Upper lobe of left lung (tissue), 6 donors: ENCODE measurements at regions not wholly inside any gene's neighbourhood (a gene's known extent, or its start where the extent isn't known, plus 50 kb on each side); places are given as distances from the start of the nearest gene placed in this dataset.
"Not testable (repeated sequence)": the region's sequence is repeated elsewhere in the genome, so short reads cannot be mapped to it uniquely, and the experiment has no call there.

ENCODE experiments used
- ATAC-seq, 2 donors: fragments of 200-7000 bp; cut with Tn5 transposase; one replicate each; pipeline ENCODE4 v1.9.1; 2022; ENCODE audit warnings: mild to moderate bottlenecking in 2 of 2, moderate library complexity in 2 of 2; ENCODE audit not compliant: low FRiP score in 2 of 2
- DNase-seq, 2 donors: peaks; one replicate each; pipeline ENCODE4 v3.0.0-alpha.2; 2019 to 2020
- H3K27ac ChIP-seq, 4 donors: fragments of 200-600 bp; sonication (generic); one replicate each; pipeline ENCODE4 v1.5.1; 2016 to 2019
- H3K27me3 ChIP-seq, 4 donors: fragments of 200-600 bp; sonication (generic); one replicate each; pipeline ENCODE4 v1.5.1; 2017 to 2019
- H3K36me3 ChIP-seq, 4 donors: fragments of 200-600 bp; sonication (generic); one replicate each; pipeline ENCODE4 v1.5.1; 2016 to 2019
- H3K4me1 ChIP-seq, 4 donors: fragments of 200-600 bp; sonication (generic); one replicate each; pipeline ENCODE4 v1.5.1; 2018 to 2019
- H3K4me3 ChIP-seq, 4 donors: fragments of 200-600 bp; sonication (generic); one replicate each; pipeline ENCODE4 v1.5.1; 2017 to 2019; ENCODE audit warnings: mild to moderate bottlenecking in 2 of 4, moderate library complexity in 1 of 4
- H3K9me3 ChIP-seq, 4 donors: fragments of 200-600 bp; sonication (generic); one replicate each; pipeline ENCODE4 v1.5.1; 2018 to 2019
- EP300 ChIP-seq, 4 donors: sonication (generic); formaldehyde crosslinking; IDR thresholded peaks; one replicate each; pipeline ENCODE4 v1.5.1; 2017; ENCODE audit warnings: antibody characterized with exemption in 4 of 4, control low read depth in 2 of 4
- POLR2A ChIP-seq, 4 donors: fragments of 450-650 bp; IDR thresholded peaks; one replicate each; pipeline ENCODE4 v1.5.1; 2016 to 2017; ENCODE audit warnings: antibody characterized with exemption in 4 of 4, mild to moderate bottlenecking in 2 of 4
- POLR2AphosphoS5 ChIP-seq, 2 donors: sonication (generic); formaldehyde crosslinking; IDR thresholded peaks; one replicate each; pipeline ENCODE4 v1.5.1; 2017; ENCODE audit warnings: antibody characterized with exemption in 2 of 2
- WGBS, 2 donors: methylation state at CpG; one replicate each; pipeline ENCODE4 v1.1.5; 2017 to 2018; 5-methylcytosine and 5-hydroxymethylcytosine counted together
- TF ChIP-seq, protein P1 (sequence below), 6 experiments: fragments of 450-650 bp in 4 of 6; fragments of 200-600 bp in 2 of 6; sonication (generic) in 2 of 6; IDR thresholded peaks; one replicate each; pipeline ENCODE4 v1.5.1; 2016 to 2019; ENCODE audit warnings: antibody characterized with exemption in 6 of 6
- donor health status: DM: no; HTN: no; CAD: no; lungs with moderate emphysema.
- donor health status: DM: no; HTN: yes; CAD: no; lungs with severe emphysema.

DNA sequence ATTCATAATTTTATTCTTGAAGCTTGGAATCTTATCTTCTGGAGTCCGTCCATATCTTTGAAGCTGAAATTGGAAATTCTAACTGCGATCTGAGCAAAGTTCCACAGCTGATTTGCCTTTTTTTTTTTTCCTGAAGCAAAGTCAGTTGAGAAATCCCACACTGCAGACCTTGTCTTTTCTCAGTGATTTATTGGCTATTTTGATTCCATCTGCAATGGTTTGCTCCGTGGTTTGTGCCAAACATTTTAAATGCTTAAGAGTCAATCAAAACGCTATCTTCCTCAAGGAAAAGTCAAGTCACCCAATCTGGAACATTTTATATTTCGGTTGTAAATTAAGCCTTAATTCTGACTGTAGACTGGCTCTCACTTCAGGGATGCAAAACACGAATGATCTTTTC lies 88.2 kb upstream of the GRIK1 start:
- Histone ChIP-seq H3K27me3 (no peaks in the 10 kb centered on the region), H3K27ac (no peak overlapping the region), H3K4me1 (no peaks in the 10 kb centered on the region), H3K9me3 (no peaks in the 10 kb centered on the region), H3K36me3 (no peaks in the 10 kb centered on the region), H3K4me3 (no peak overlapping the region)
- ATAC-seq, result no peak
- DNase-seq, result no peak
- TF ChIP-seq POLR2A (IDR thresholded peaks at IDR 0.05), result no peak
- TF ChIP-seq, protein P1, sequence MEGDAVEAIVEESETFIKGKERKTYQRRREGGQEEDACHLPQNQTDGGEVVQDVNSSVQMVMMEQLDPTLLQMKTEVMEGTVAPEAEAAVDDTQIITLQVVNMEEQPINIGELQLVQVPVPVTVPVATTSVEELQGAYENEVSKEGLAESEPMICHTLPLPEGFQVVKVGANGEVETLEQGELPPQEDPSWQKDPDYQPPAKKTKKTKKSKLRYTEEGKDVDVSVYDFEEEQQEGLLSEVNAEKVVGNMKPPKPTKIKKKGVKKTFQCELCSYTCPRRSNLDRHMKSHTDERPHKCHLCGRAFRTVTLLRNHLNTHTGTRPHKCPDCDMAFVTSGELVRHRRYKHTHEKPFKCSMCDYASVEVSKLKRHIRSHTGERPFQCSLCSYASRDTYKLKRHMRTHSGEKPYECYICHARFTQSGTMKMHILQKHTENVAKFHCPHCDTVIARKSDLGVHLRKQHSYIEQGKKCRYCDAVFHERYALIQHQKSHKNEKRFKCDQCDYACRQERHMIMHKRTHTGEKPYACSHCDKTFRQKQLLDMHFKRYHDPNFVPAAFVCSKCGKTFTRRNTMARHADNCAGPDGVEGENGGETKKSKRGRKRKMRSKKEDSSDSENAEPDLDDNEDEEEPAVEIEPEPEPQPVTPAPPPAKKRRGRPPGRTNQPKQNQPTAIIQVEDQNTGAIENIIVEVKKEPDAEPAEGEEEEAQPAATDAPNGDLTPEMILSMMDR (IDR thresholded peaks at IDR 0.05), result no peak
- TF ChIP-seq POLR2AphosphoS5 (IDR thresholded peaks at IDR 0.05), result no peak
- TF ChIP-seq EP300 (IDR thresholded peaks at IDR 0.05), result no peak
- 64 to 72% methylated on average over 6 of the region's 6 CpGs for WGBS, 2 donors

DNA sequence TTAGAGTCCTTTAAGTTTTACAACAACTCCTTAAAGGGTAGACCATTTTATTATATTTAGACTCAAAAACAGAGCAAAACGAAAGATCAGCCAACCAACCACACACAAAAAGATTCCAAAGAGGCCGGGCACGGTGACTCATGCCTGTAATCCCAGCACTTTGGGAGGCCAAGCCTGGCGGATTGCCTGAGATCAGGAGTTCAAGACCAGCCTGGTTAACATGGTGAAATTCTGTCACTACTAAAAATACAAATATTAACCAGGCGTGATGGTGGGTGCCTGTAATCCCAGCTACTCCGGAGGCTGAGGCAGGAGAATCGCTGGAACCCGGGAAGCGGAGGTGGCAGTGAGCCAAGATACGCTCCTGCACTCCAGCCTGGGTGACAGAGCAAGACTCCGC lies 83.3 kb upstream of the GRIK1 start:
- ATAC-seq, H3K27ac ChIP-seq, H3K9me3 ChIP-seq, DNase-seq, H3K4me3 ChIP-seq, H3K4me1 ChIP-seq, H3K36me3 ChIP-seq, H3K27me3 ChIP-seq: not testable (repeated sequence)
- WGBS, 2 donors, result 77 to 88% methylated on average over 11 of the region's 11 CpGs

DNA sequence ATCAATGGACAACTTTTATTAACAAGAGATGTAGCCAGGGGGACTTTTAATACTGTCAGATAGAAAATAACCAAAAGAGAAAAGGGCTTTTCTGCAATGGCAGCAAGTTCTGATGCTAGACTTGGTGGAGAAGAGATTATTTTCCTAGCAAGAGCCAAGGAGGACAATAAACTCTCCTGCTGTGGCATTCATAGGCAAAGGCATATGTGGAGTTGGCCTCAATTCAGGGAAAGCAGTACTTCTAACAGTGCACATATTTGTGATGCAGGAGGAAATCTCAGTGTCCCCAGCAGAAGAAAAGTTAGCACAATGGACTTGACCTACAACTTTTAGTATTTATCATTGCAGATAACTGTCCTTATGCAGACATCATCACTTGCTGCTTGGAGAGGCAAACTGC lies 75.1 kb upstream of the GRIK1 start:
- DNase-seq, result no peak

DNA sequence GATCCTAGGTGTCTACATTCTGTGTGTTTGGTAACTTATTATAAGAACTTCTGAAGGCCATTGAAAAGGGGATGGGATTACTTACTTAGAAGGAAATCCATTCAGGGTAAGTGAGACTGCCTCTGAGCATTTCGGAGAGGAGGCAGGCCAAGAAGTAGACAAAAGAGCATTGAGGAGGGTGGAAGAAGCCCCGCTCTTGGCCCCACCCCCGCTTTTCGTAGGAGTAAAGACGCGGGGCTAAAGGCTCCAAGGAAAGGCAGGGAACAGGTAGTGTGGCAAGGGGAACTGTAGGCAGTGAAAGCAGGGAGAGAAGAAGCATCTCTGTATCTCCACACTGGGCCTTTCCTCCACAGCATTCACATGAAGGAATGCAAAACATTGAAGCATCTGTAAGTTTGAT lies 51.8 kb upstream of the GRIK1 start:
- Histone ChIP-seq H3K27ac (no peak overlapping the region), H3K27me3 (no peaks in the 10 kb centered on the region), H3K4me3 (no peak overlapping the region), H3K4me1 (no peaks in the 10 kb centered on the region), H3K36me3 (no peaks in the 10 kb centered on the region), H3K9me3 (no peaks in the 10 kb centered on the region)
- ATAC-seq, result no peak
- DNase-seq, result no peak
- 64% methylated on average over 6 of the region's 6 CpGs for WGBS, 2 donors
- no peak for TF ChIP-seq EP300 (IDR thresholded peaks at IDR 0.05)
- TF ChIP-seq POLR2AphosphoS5 (IDR thresholded peaks at IDR 0.05), result no peak
- TF ChIP-seq POLR2A (IDR thresholded peaks at IDR 0.05), result no peak
- TF ChIP-seq, protein P1 (IDR thresholded peaks at IDR 0.05), result no peak

More for the DNA sequence above, 75.1 kb upstream of the GRIK1 start:
- Histone ChIP-seq H3K27ac (no peak overlapping the region), H3K4me1 (no peaks in the 10 kb centered on the region), H3K36me3 (no peaks in the 10 kb centered on the region), H3K27me3 (no peaks in the 10 kb centered on the region), H3K4me3 (no peak overlapping the region), H3K9me3 (peaks cover 0 to 3% (median 0%) of the 10 kb centered on the region in 4 donors)
- ATAC-seq, result no peak
- TF ChIP-seq EP300 (IDR thresholded peaks at IDR 0.05), result no peak
- TF ChIP-seq POLR2A (IDR thresholded peaks at IDR 0.05), result no peak

DNA sequence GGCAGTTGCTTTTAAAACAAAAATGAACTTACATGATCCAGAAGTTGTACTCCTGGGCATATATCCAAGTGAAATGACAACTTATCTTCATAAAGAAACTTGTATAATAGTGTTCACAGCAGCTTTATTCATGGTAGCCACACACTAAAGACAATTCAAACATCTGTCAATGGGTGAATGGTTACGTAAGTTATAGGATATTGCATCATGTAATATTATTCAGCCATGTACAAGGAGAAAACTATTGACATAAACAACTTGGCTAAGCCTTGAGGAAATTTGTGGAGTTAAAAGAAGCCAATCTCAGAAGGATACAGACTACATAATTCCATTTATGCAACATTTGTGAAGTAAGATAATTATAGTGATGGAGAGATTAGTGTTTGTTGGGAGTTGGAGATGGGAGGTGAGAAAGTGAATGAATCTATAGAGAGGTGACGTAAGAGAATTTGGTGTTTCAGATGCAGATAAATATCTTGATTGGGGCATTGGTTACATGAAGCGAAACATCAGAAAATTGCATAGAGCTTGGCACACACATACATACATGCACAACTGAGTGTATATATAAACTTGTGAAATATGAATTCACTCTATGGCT lies 49.9 kb upstream of the GRIK1 start:
- WGBS, 2 donors, result 84% methylated on average over 3 of the region's 3 CpGs
- Histone ChIP-seq H3K4me3 (no peak overlapping the region), H3K4me1 (no peaks in the 10 kb centered on the region), H3K9me3 (peaks cover 0 to 4% (median 0%) of the 10 kb centered on the region in 4 donors), H3K27me3 (no peaks in the 10 kb centered on the region), H3K36me3 (no peaks in the 10 kb centered on the region), H3K27ac (no peak overlapping the region)
- TF ChIP-seq POLR2AphosphoS5 (IDR thresholded peaks at IDR 0.05) (no peak), POLR2A (IDR thresholded peaks at IDR 0.05) (no peak), EP300 (IDR thresholded peaks at IDR 0.05) (no peak)
- TF ChIP-seq, protein P1 (IDR thresholded peaks at IDR 0.05), result no peak
- ATAC-seq, result no peak
- DNase-seq, result no peak
